OCI-LY3 (cell line): ENCODE measurements at regions not wholly inside any gene's neighbourhood (a gene's known extent, or its start where the extent isn't known, plus 50 kb on each side); places are given as distances from the start of the nearest gene placed in this dataset.

ENCODE experiments used
- H2AFZ ChIP-seq: fragments of 200-600, 300-600 bp; shearing (Covaris generic); 2 replicates; pipeline ENCODE4 v1.6.0; 2014; ENCODE audit warnings: antibody characterized with exemption, low read depth, low read length
- H3K27ac ChIP-seq: fragments of 200-600, 300-600 bp; sonication (generic); 2 replicates; pipeline ENCODE4 v1.5.1; 2014; ENCODE audit warnings: mild to moderate bottlenecking, low read length, moderate library complexity, mixed read lengths
- H3K27me3 ChIP-seq: fragments of 200-600, 300-600 bp; sonication (generic); 2 replicates; pipeline ENCODE4 v1.6.1; 2014; ENCODE audit warnings: low read depth, low read length, mixed read lengths
- H3K36me3 ChIP-seq: fragments of 200-600, 300-600 bp; sonication (generic); replicated peaks from 2 replicates; pipeline ENCODE3; 2014; ENCODE audit warnings: low read depth, low read length, mixed read lengths
- H3K4me1 ChIP-seq: fragments of 300-600, 200-600 bp; sonication (generic); 2 replicates; pipeline ENCODE4 v1.6.1; 2014; ENCODE audit warnings: low read length, mixed read lengths
- H3K4me2 ChIP-seq: fragments of 200-600, 300-600 bp; sonication (generic); 2 replicates; pipeline ENCODE4 v1.6.1; 2014; ENCODE audit warnings: low read length, mixed read lengths
- H3K4me3 ChIP-seq: fragments of 300-600, 200-600 bp; sonication (generic); 2 replicates; pipeline ENCODE4 v1.5.1; 2014; ENCODE audit warnings: antibody characterized with exemption, mild to moderate bottlenecking, low read length, moderate library complexity
- H3K79me2 ChIP-seq: fragments of 300-600, 200-600 bp; shearing (Covaris generic); 2 replicates; pipeline ENCODE4 v1.6.1; 2014; ENCODE audit warnings: mild to moderate bottlenecking, low read length, mixed read lengths
- H3K9ac ChIP-seq: fragments of 300-600, 200-600 bp; shearing (Covaris generic); 2 replicates; pipeline ENCODE4 v1.6.0; 2014; ENCODE audit warnings: mild to moderate bottlenecking, low read length, moderate library complexity
- H3K9me3 ChIP-seq: fragments of 200-600, 300-600 bp; shearing (Covaris generic); 2 replicates; pipeline ENCODE4 v1.6.1; 2014; ENCODE audit warnings: low read length, mixed read lengths; ENCODE audit not compliant: insufficient read depth
- H4K20me1 ChIP-seq: fragments of 200-600, 300-600 bp; sonication (generic); 2 replicates; pipeline ENCODE4 v1.6.1; 2016; ENCODE audit warnings: low read length, mixed read lengths; ENCODE audit not compliant: insufficient read depth
- CTCF ChIP-seq: fragments of 200-600, 300-600 bp; sonication (generic); IDR thresholded peaks from 2 replicates; pipeline ENCODE4 v1.5.1; 2014; ENCODE audit warnings: antibody characterized with exemption, low read length, low read depth
- EZH2phosphoT487 ChIP-seq: fragments of 200-600 bp; shearing (Covaris generic); IDR thresholded peaks from 2 replicates; pipeline ENCODE4 v1.6.1; 2018; ENCODE audit warnings: antibody characterized with exemption, mixed run types, low read depth

- Histone ChIP-seq H3K4me1 (no peaks in the 10 kb centered on the region), H3K27ac (no peak overlapping the region), H4K20me1 (no peaks in the 10 kb centered on the region), H3K4me2 (no peak overlapping the region), H3K4me3 (no peak overlapping the region), H3K79me2 (no peaks in the 10 kb centered on the region), H3K9ac (no peak overlapping the region), H3K36me3 (no peaks in the 10 kb centered on the region), H2AFZ (no peak overlapping the region), H3K27me3 (no peaks in the 10 kb centered on the region), H3K9me3 (no peaks in the 10 kb centered on the region)
- TF ChIP-seq EZH2phosphoT487: no peak
- no peak for TF ChIP-seq CTCF
Measured at GRCh38 chr15:36430726-36431265, 148.6 kb upstream of the CDIN1 start.

- H3K4me1 ChIP-seq: no peaks in the 10 kb centered on the region
- H2AFZ ChIP-seq: no peak overlapping the region
- H3K27me3 ChIP-seq: no peaks in the 10 kb centered on the region
- H4K20me1 ChIP-seq: no peaks in the 10 kb centered on the region
- no peak overlapping the region for H3K9ac ChIP-seq
- H3K4me3 ChIP-seq: no peak overlapping the region
- no peaks in the 10 kb centered on the region for H3K36me3 ChIP-seq
- no peak overlapping the region for H3K27ac ChIP-seq
- H3K9me3 ChIP-seq: no peaks in the 10 kb centered on the region
- H3K79me2 ChIP-seq: no peaks in the 10 kb centered on the region
- no peak for TF ChIP-seq CTCF
- no peak for TF ChIP-seq EZH2phosphoT487
- H3K4me2 ChIP-seq: no peak overlapping the region
Measured at GRCh38 chr15:36432161-36432560, 147.3 kb upstream of the CDIN1 start.

GRCh38 chr15:36434177-36434576, 145.2 kb upstream of the CDIN1 start:
- no peaks in the 10 kb centered on the region for H3K79me2 ChIP-seq
- H4K20me1 ChIP-seq: no peaks in the 10 kb centered on the region
- H3K9ac ChIP-seq: no peak overlapping the region
- H3K27me3 ChIP-seq: peaks cover 4% of the 10 kb centered on the region; the same call in 1 of the 2 replicates
- H3K9me3 ChIP-seq: no peaks in the 10 kb centered on the region
- no peaks in the 10 kb centered on the region for H3K36me3 ChIP-seq
- H3K4me1 ChIP-seq: no peaks in the 10 kb centered on the region
- TF ChIP-seq CTCF (no peak), EZH2phosphoT487 (no peak)
- H3K4me2 ChIP-seq: no peak overlapping the region
- H2AFZ ChIP-seq: no peak overlapping the region
- no peak overlapping the region for H3K4me3 ChIP-seq
- H3K27ac ChIP-seq: no peak overlapping the region

- no peaks in the 10 kb centered on the region for H3K9me3 ChIP-seq
- no peaks in the 10 kb centered on the region for H3K36me3 ChIP-seq
- peaks cover 4% of the 10 kb centered on the region; the same call in 1 of the 2 replicates for H3K27me3 ChIP-seq
- H4K20me1 ChIP-seq: no peaks in the 10 kb centered on the region
- H3K79me2 ChIP-seq: no peaks in the 10 kb centered on the region
- H3K4me3 ChIP-seq: no peak overlapping the region
- TF ChIP-seq EZH2phosphoT487 (no peak), CTCF (no peak)
- H2AFZ ChIP-seq: no peak overlapping the region
- no peak overlapping the region for H3K27ac ChIP-seq
- no peak overlapping the region for H3K4me2 ChIP-seq
- no peaks in the 10 kb centered on the region for H3K4me1 ChIP-seq
- no peak overlapping the region for H3K9ac ChIP-seq
Measured at GRCh38 chr15:36438499-36438898, 140.9 kb upstream of the CDIN1 start.
